ENCODE measurements at regions not wholly inside any gene's neighbourhood (a gene's known extent, or its start where the extent isn't known, plus 50 kb on each side); places are given as distances from the start of the nearest gene placed in this dataset.

DNA sequence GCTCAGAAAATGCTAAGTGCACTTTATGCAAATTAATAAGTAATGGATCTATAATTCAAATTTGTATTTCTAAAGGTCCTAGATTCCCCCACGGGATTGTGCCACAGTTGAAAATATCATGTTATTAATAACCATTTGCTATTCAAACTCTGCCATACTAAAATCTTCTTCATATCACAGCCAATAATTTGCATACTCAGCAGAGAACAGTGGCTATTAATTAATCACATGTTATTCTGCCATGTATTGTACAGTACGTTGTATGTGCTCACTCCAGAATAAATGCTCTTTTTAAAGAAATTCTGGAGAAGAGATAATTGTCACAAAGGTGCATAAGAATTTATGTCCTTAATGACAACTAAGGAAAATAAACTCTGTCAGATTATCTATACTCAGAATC, 184.9 kb upstream of the LUZP2 start:
- no peaks in the 10 kb centered on the region for H3K27me3 ChIP-seq (ENCODE audit: low read depth)
- no peaks in the 10 kb centered on the region for H3K4me1 ChIP-seq
- TF ChIP-seq, protein P1, sequence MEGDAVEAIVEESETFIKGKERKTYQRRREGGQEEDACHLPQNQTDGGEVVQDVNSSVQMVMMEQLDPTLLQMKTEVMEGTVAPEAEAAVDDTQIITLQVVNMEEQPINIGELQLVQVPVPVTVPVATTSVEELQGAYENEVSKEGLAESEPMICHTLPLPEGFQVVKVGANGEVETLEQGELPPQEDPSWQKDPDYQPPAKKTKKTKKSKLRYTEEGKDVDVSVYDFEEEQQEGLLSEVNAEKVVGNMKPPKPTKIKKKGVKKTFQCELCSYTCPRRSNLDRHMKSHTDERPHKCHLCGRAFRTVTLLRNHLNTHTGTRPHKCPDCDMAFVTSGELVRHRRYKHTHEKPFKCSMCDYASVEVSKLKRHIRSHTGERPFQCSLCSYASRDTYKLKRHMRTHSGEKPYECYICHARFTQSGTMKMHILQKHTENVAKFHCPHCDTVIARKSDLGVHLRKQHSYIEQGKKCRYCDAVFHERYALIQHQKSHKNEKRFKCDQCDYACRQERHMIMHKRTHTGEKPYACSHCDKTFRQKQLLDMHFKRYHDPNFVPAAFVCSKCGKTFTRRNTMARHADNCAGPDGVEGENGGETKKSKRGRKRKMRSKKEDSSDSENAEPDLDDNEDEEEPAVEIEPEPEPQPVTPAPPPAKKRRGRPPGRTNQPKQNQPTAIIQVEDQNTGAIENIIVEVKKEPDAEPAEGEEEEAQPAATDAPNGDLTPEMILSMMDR (IDR thresholded peaks at IDR 0.05; ENCODE audit: borderline replicate concordance), result no peak
- no peak overlapping the region for H3K4me3 ChIP-seq
- no peak overlapping the region for H3K27ac ChIP-seq (replicated peaks)
- peaks cover 9% of the 10 kb centered on the region for H3K9me3 ChIP-seq (replicated peaks)
- DNase-seq, result no peak
- no peaks in the 10 kb centered on the region for H3K36me3 ChIP-seq
- intact Hi-C loops (cut with micrococcal nuclease), result no loop called here

DNA sequence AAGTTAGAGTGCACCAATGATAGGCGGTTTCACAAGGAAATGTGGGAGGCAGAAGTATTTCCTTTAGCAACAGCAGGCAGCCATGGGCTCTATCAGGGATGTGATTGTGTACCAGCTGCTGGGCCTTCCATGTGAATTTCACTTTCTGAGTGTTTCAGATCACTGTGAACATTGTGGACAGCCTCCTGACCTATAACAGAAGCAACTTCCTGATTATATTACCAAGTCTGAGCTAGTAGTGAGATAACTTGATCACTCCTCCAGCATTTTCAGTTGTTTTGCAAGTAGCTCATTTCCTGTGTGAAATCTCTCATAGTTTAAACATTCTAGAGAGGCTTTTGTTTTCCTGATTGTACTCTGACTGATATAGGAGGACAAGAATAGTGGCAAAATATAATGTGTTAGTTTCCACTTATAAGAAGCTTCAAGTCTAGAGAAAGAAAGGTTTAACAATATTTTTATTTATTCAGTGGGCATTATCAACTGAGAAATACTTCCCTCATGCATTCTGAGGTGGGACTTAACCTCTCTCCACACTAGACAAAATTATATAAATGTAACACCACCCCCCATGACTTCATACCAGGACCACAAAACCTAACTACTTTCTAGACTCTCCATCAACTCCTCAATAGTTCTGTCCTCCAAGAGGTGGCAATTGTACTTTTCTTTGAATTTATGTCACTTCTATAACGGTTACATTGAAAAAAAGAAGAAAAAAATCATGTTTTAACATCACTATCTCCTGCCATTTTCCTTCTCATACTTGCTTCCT, 184.2 kb upstream of the LUZP2 start:
- intact Hi-C loops (cut with micrococcal nuclease), result no loop called here
- DNase-seq, result no peak
- Histone ChIP-seq H3K4me3 (no peak overlapping the region), H3K36me3 (no peaks in the 10 kb centered on the region), H3K4me1 (no peaks in the 10 kb centered on the region), H3K27ac (replicated peaks) (no peak overlapping the region), H3K27me3 (ENCODE audit: low read depth) (no peaks in the 10 kb centered on the region), H3K9me3 (replicated peaks) (peaks cover 16% of the 10 kb centered on the region)
- TF ChIP-seq, protein P1 (IDR thresholded peaks at IDR 0.05; ENCODE audit: borderline replicate concordance), result no peak

GRCh38 chr11:24321229-24321628, 175.6 kb upstream of the LUZP2 start:
- peaks cover 24% of the 10 kb centered on the region for H3K9me3 ChIP-seq (replicated peaks)
- no peak overlapping the region for H3K4me3 ChIP-seq
- no peaks in the 10 kb centered on the region for H3K4me1 ChIP-seq
- intact Hi-C loops (cut with micrococcal nuclease), result no loop called here
- no peak overlapping the region for H3K27ac ChIP-seq (replicated peaks)
- no peaks in the 10 kb centered on the region for H3K27me3 ChIP-seq (ENCODE audit: low read depth)
- H3K36me3 ChIP-seq, result no peaks in the 10 kb centered on the region
- TF ChIP-seq, protein P1 (IDR thresholded peaks at IDR 0.05; ENCODE audit: borderline replicate concordance), result no peak
- DNase-seq, result no peak

- no peaks in the 10 kb centered on the region for H3K27me3 ChIP-seq (ENCODE audit: low read depth)
- no peak for DNase-seq
- no peak overlapping the region for H3K27ac ChIP-seq (replicated peaks)
- H3K9me3 ChIP-seq (replicated peaks), result no peaks in the 10 kb centered on the region
- H3K4me3 ChIP-seq, result no peak overlapping the region
- TF ChIP-seq, protein P1 (IDR thresholded peaks at IDR 0.05; ENCODE audit: borderline replicate concordance), result no peak
- H3K4me1 ChIP-seq, result no peaks in the 10 kb centered on the region
- H3K36me3 ChIP-seq, result no peaks in the 10 kb centered on the region
- intact Hi-C loops (cut with micrococcal nuclease), result no loop called here
These were observed 172.6 kb upstream of the LUZP2 start for GRCh38 chr11:24324211-24324610.

DNA sequence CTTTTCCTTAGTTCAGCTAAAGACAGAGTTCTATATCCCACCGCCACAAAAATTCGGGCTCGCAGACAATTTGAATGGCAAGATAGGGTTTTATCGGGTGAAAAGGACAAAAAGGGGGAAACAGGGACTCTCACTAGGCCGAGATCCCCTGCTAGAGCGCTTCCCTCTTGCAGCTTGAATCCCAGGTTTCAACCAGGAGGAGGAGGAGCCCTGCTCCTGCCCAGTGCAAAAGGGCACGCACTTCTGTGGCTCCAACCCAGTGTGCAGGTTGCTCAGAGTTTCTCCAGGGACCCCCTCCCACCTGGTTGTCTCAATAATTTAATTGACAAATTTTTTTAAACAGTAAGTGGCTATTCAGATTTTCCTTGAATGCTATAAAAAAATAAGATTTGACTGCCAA, 152.6 kb upstream of the LUZP2 start:
- no peaks in the 10 kb centered on the region for H3K36me3 ChIP-seq
- intact Hi-C loops (cut with micrococcal nuclease), result no loop called here
- no peak for DNase-seq
- H3K4me1 ChIP-seq, result no peaks in the 10 kb centered on the region
- TF ChIP-seq, protein P1 (IDR thresholded peaks at IDR 0.05; ENCODE audit: borderline replicate concordance), result no peak
- H3K27me3 ChIP-seq (ENCODE audit: low read depth), result no peaks in the 10 kb centered on the region
- H3K27ac ChIP-seq (replicated peaks), result no peak overlapping the region
- H3K4me3 ChIP-seq, result no peak overlapping the region
- H3K9me3 ChIP-seq (replicated peaks), result no peaks in the 10 kb centered on the region
